ENCODE measurements at regions not wholly inside any gene's neighbourhood (a gene's known extent, or its start where the extent isn't known, plus 50 kb on each side); places are given as distances from the start of the nearest gene placed in this dataset.

GRCh38 chr5:53233645-53234405, 124.3 kb upstream of the MOCS2 start:
- TF ChIP-seq CTCF (conservative IDR thresholded peaks at IDR 0.05) (no peak), EZH2 (IDR thresholded peaks at IDR 0.05; ENCODE audit: low read depth) (no peak)

All from PC-9 (cell line).